GM19025 (cell line): ENCODE measurements at regions not wholly inside any gene's neighbourhood (a gene's known extent, or its start where the extent isn't known, plus 50 kb on each side); places are given as distances from the start of the nearest gene placed in this dataset.

Experiments
- ATAC-seq: cut with Tn5 transposase; IDR thresholded peaks from one replicate; pipeline ENCODE4 v1.9.1; 2021; ENCODE audit warnings: mild to moderate bottlenecking, low read depth, moderate library complexity; ENCODE audit not compliant: unreplicated experiment

GRCh38 chr22:48277868-48278581 lies 1515.6 kb downstream of the TBC1D22A start:
- ATAC-seq, result no peak

GRCh38 chr22:48276994-48277867 lies 1514.8 kb downstream of the TBC1D22A start:
- ATAC-seq, result no peak

GRCh38 chr22:48275412-48275811 lies 1513.0 kb downstream of the TBC1D22A start:
- ATAC-seq, result no peak

GRCh38 chr22:48270731-48271130 lies 1508.3 kb downstream of the TBC1D22A start:
- no peak for ATAC-seq

- no peak for ATAC-seq
Measured at GRCh38 chr22:48268771-48269552, 1506.5 kb downstream of the TBC1D22A start.

- ATAC-seq, result no peak
Measured at GRCh38 chr22:48268293-48268692, 1505.8 kb downstream of the TBC1D22A start.

- no peak for ATAC-seq
Measured at GRCh38 chr22:48267681-48268080, 1505.2 kb downstream of the TBC1D22A start.

- ATAC-seq, result no peak
Measured at GRCh38 chr22:48265000-48265625, 1502.7 kb downstream of the TBC1D22A start.

- ATAC-seq, result no peak
Measured at GRCh38 chr22:48264586-48264985, 1502.1 kb downstream of the TBC1D22A start.

- no peak for ATAC-seq
Measured at GRCh38 chr22:48263791-48264351, 1501.4 kb downstream of the TBC1D22A start.

- no peak for ATAC-seq
Measured at GRCh38 chr22:48263431-48263765, 1500.9 kb downstream of the TBC1D22A start.

GRCh38 chr22:48262596-48263430 lies 1500.4 kb downstream of the TBC1D22A start:
- no peak for ATAC-seq

- ATAC-seq, result no peak
Measured at GRCh38 chr22:48261706-48262105, 1499.3 kb downstream of the TBC1D22A start.

GRCh38 chr22:48261048-48261621 lies 1498.7 kb downstream of the TBC1D22A start:
- no peak for ATAC-seq

- no peak for ATAC-seq
Measured at GRCh38 chr22:48259991-48260670, 1497.7 kb downstream of the TBC1D22A start.

GRCh38 chr22:48258811-48259210 lies 1496.4 kb downstream of the TBC1D22A start:
- ATAC-seq, result no peak

GRCh38 chr22:48258064-48258701 lies 1495.7 kb downstream of the TBC1D22A start:
- no peak for ATAC-seq

GRCh38 chr22:48257685-48258055 lies 1495.2 kb downstream of the TBC1D22A start:
- ATAC-seq, result no peak
